ENCODE measurements at regions not wholly inside any gene's neighbourhood (a gene's known extent, or its start where the extent isn't known, plus 50 kb on each side); places are given as distances from the start of the nearest gene placed in this dataset.

DNA sequence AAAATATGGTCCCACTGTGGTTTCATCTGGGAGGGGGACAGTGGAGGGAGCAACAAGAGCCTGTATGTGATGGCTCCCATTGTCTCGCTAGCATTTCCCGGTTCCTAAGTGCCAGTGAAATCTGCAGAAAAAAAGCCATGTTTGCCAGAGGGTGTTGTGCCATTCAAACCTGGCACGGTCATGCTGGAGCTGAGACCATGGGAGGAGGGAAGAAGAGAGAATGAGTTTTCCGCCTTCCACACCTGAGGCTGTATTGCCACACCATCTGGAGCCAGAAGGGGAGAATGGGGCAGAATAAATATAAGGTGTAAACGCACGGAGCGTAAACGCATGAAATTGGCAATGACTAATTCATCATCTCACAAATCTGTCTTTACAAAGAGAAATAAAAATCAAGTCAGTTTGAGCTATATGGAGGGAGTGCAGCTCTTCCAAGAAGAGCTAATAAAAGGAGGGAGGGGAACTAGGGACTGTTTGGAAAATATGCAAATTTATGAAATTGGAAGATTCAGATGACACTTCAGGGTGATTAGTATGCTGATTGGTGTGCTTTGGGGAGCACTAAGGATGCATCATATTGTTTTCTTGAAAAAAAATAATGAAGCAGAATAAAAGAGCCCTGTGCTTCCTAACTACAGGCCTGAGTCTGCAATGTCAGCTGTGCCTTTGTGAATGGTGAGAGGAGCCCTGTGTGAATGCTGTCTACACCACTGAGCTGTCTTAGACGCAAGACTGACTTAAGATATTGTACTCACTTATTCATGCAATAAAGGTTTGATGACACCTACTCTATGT, 237.9 kb downstream of the NSG2 start:
- Histone ChIP-seq H3K27ac (no peak overlapping the region), H3K27me3 (replicated peaks; ENCODE audit: insufficient read depth) (no peaks in the 10 kb centered on the region)

DNA sequence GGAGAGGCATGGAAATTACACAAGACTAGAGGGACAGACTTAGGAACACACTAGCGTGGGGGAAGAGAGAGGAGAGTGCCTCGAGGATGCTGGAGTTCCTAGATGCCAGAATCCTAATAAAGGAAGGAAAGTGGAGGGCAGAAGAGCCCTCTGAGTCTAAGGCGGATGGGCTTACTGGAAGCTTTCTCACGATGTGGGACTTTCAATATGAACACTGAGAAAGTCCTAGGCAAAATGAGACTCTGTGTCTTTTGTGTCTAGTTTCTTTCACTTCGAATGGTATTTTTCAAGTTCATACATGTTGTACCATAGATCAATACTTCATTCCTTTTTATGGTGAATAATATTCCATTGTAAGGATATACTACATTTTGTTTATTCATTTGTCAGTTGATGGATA, 239.4 kb downstream of the NSG2 start:
- H3K27me3 ChIP-seq (replicated peaks; ENCODE audit: insufficient read depth) = no peaks in the 10 kb centered on the region
- H3K9me3 ChIP-seq = no peaks in the 10 kb centered on the region
- no peak overlapping the region for H3K27ac ChIP-seq

More for the DNA sequence above, 237.9 kb downstream of the NSG2 start:
- Histone ChIP-seq H3K36me3 (no peaks in the 10 kb centered on the region), H3K4me3 (no peak overlapping the region), H3K9me3 (no peaks in the 10 kb centered on the region), H3K4me1 (ENCODE audit: control insufficient read depth in 1 of 2, low read depth in 2 of 2) (no peaks in the 10 kb centered on the region)
- DNase-seq (ENCODE audit: low spot score) (no peak), ATAC-seq (ENCODE audit: insufficient number of reproducible peaks, low FRiP score, low read depth) (no peak)
- TF ChIP-seq, protein P1, sequence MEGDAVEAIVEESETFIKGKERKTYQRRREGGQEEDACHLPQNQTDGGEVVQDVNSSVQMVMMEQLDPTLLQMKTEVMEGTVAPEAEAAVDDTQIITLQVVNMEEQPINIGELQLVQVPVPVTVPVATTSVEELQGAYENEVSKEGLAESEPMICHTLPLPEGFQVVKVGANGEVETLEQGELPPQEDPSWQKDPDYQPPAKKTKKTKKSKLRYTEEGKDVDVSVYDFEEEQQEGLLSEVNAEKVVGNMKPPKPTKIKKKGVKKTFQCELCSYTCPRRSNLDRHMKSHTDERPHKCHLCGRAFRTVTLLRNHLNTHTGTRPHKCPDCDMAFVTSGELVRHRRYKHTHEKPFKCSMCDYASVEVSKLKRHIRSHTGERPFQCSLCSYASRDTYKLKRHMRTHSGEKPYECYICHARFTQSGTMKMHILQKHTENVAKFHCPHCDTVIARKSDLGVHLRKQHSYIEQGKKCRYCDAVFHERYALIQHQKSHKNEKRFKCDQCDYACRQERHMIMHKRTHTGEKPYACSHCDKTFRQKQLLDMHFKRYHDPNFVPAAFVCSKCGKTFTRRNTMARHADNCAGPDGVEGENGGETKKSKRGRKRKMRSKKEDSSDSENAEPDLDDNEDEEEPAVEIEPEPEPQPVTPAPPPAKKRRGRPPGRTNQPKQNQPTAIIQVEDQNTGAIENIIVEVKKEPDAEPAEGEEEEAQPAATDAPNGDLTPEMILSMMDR (IDR thresholded peaks at IDR 0.05) = no peak

DNA sequence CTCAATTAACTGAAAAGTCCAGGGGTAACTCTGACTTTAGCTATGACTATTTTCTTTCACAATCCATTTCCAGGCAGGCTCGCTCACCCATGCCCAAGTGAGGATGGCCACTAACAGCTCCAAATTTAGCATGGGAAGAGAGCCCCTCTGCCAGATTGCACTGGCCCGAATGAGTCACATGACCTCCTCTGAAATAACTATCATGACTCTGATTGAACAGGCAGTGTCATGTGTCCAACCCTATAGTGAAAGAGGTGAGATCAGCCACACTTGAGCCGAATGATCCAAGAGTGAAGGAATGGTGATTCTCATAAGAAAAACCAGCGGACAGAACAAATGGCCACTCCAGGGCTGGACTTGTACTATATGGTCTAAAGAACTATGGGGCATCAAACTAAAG, 242.3 kb downstream of the NSG2 start:
- Histone ChIP-seq H3K27me3 (replicated peaks; ENCODE audit: insufficient read depth) (no peaks in the 10 kb centered on the region), H3K36me3 (no peaks in the 10 kb centered on the region), H3K9me3 (no peaks in the 10 kb centered on the region), H3K4me1 (ENCODE audit: control insufficient read depth in 1 of 2, low read depth in 2 of 2) (no peaks in the 10 kb centered on the region), H3K27ac (no peak overlapping the region), H3K4me3 (no peak overlapping the region)
- no peak for ATAC-seq (ENCODE audit: insufficient number of reproducible peaks, low FRiP score, low read depth)
- TF ChIP-seq, protein P1 (IDR thresholded peaks at IDR 0.05) = no peak
- no peak for DNase-seq (ENCODE audit: low spot score)

More for the DNA sequence above, 239.4 kb downstream of the NSG2 start:
- TF ChIP-seq, protein P1 (IDR thresholded peaks at IDR 0.05) = no peak
- no peaks in the 10 kb centered on the region for H3K36me3 ChIP-seq
- no peak overlapping the region for H3K4me3 ChIP-seq
- DNase-seq (ENCODE audit: low spot score) (no peak), ATAC-seq (ENCODE audit: insufficient number of reproducible peaks, low FRiP score, low read depth) (no peak)
- H3K4me1 ChIP-seq (ENCODE audit: control insufficient read depth in 1 of 2, low read depth in 2 of 2) = no peaks in the 10 kb centered on the region

DNA sequence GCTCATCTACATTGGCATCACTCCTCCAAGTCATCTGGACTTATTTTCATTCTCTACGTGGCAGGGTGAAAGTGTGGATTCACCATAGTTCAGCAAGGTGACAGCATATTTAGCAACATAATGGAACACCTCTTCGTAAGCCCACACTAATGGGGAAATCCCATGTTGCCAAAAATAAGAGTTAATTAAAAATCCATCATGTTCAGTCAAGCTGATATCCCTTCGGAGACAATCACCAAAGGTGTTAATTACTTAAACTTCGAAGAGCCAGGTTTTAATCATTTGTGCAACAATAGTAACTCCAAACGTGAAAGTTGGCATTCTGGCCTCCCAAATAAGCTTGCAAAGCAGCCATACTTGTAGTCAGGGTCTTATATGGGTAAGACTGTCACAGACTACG, 242.9 kb downstream of the NSG2 start:
- H3K9me3 ChIP-seq = no peaks in the 10 kb centered on the region
- TF ChIP-seq, protein P1 (IDR thresholded peaks at IDR 0.05) = no peak
- H3K4me3 ChIP-seq = no peak overlapping the region
- no peaks in the 10 kb centered on the region for H3K4me1 ChIP-seq (ENCODE audit: control insufficient read depth in 1 of 2, low read depth in 2 of 2)
- no peak for ATAC-seq (ENCODE audit: insufficient number of reproducible peaks, low FRiP score, low read depth)
- H3K36me3 ChIP-seq = no peaks in the 10 kb centered on the region
- H3K27ac ChIP-seq = no peak overlapping the region
- no peak for DNase-seq (ENCODE audit: low spot score)
- no peaks in the 10 kb centered on the region for H3K27me3 ChIP-seq (replicated peaks; ENCODE audit: insufficient read depth)

DNA sequence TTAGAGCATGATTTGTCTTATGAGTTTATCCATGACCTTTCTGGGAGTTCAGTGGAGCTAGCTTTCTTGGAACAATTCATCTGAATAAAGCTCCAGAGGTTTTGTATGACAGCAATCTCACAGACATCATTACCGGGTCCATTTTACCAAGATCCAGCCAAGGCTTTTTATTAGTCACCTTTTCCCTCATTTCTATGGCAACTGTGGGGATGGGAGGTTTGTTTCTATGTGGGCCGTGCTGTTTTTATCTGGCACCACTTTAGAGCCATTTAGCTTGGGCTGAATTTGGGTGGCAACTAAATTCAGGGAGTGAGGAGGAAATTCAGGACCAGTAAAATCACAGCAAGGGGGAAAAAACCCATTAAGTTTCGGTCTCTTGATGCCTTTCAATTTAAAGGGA, 245.7 kb downstream of the NSG2 start:
- ATAC-seq (ENCODE audit: insufficient number of reproducible peaks, low FRiP score, low read depth) = no peak
- DNase-seq (ENCODE audit: low spot score) = no peak

More for the DNA sequence above, 245.7 kb downstream of the NSG2 start:
- TF ChIP-seq, protein P1 (IDR thresholded peaks at IDR 0.05) = no peak
- Histone ChIP-seq H3K9me3 (no peaks in the 10 kb centered on the region), H3K27me3 (replicated peaks; ENCODE audit: insufficient read depth) (no peaks in the 10 kb centered on the region), H3K27ac (no peak overlapping the region), H3K4me3 (no peak overlapping the region), H3K4me1 (ENCODE audit: control insufficient read depth in 1 of 2, low read depth in 2 of 2) (no peaks in the 10 kb centered on the region), H3K36me3 (no peaks in the 10 kb centered on the region)

Measured in thoracic aorta (tissue), 2 donors.